Activated CD8-positive, alpha-beta memory T cell treated with anti-CD3 and anti-CD28 coated beads, Interleukin-2, amount 50 U/mL, for 48 hours (primary cell): ENCODE measurements at regions not wholly inside any gene's neighbourhood (a gene's known extent, or its start where the extent isn't known, plus 50 kb on each side); places are given as distances from the start of the nearest gene placed in this dataset.
"Not testable (repeated sequence)": the region's sequence is repeated elsewhere in the genome, so short reads cannot be mapped to it uniquely, and the experiment has no call there.

Experiments used
- DNase-seq: peaks from one replicate; pipeline ENCODE4 v3.0.0-alpha.2; 2020

DNA sequence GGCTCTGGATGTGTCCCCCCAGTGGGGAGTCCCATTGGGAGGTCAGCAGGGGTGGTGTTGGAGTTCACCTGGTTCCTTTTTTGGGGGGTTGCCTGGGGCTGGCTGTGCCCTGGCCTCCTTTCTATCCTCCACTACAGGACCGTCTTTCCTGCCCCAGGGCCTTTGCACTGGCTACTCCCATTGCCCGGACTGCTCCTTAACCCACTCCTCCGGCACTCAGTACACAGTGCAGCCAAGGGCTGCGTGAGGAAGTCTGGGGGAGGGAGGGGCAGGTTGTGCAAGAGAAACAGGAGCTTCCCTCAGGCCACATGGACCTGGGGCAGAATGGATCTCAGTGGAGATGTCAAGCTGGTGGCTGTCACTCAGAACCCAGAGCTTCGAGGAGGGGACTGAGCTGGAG lies 429.3 kb upstream of the SULF2 start:
- no peak for DNase-seq

DNA sequence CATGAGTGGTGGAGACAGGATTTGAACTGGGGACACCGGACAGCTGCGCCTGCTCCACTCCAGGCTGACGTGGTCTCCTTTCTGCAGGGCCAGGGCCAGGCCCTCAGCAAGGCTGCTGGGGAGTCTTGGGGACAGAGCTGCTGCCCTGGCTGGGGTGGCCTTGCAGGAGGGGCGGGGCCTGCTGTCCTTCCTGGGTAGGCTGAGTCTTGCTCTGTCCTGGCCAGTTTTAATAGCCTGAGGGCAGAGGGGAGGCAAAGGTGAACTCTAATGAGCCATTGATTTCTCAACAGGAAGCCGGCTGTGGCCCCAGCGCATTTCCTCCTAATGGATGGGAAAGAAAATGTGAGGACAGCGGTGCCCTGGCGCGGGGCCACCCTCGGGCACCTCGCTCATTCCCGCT lies 428.4 kb upstream of the SULF2 start:
- not testable (repeated sequence) for DNase-seq

DNA sequence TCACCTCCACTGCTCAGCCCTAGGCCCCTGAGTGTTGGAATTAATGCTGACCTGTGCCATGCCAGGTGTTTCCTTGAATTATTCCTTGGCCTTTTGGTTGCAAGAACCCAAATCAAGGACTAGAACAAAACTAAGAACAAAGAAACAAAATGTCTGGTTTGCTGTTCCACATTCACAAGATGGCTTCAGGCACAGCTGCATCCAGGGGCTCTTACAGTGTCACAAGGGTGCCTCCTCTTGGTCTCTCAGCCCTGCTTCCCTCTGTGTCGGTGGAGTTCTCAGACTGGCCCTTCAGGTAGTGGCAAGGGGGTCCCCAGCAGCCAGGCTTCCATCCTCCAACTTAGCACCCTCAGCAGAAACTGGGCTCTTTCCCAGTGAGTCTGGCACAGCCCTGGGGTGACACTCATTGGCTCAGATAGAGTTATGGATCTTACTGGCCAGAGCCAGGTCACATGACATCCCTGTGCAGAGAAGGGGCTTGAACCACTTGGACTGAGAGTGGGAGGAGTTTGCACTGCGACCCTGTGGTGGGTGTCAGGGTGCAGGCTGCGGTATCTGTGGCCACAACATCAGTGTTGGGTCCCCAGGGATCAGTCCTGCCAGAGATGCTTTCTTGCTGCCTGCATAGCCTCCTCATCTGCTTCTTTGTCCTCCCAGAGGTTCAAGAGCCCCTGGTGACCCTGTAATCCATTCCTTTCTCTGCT lies 427.7 kb upstream of the SULF2 start:
- DNase-seq, result no peak

- DNase-seq, result no peak
These were observed 426.6 kb upstream of the SULF2 start for GRCh38 chr20:48211847-48212246.

GRCh38 chr20:48211238-48211637 lies 426.0 kb upstream of the SULF2 start:
- no peak for DNase-seq

GRCh38 chr20:48210111-48211027 lies 425.1 kb upstream of the SULF2 start:
- no peak for DNase-seq

DNA sequence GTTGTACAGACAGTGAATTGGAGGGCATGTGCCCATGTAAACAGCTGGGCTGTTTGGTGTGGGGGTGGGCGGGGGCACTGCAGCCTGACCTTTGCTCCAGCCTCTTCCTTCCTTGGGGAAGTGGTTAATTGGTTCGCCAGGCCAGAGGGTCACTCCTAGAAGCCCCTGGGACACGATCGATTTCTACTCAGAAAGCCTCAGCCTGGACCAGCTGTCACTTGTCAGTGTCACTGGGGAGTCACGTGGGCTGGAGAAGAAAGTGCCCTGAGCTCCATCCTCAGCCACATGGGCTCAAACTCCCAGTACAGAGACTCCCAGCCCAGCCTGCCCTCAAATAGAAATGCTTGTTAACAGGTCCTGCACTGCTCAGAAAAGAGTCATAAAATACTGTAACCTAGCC lies 423.8 kb upstream of the SULF2 start:
- no peak for DNase-seq

- no peak for DNase-seq
These were observed 422.9 kb upstream of the SULF2 start for GRCh38 chr20:48208176-48208575.

DNA sequence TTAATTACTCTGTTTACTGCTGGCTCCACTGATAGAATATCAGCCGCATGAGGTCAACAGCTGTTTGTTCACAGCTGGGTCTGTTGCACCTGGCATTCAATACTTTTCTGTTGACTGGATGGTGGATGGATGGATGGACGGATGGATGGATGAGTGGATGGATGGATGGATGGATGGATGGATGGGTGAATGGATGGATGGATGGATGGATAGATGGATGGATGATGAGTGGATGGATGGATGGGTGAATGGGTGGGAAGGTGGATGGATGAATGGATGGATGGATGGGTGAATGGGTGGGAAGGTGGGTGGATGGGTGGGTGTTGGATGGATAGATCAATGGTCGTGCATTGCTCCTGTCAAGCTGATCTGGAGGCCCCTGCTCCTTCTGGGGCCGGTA lies 422.2 kb upstream of the SULF2 start:
- no peak for DNase-seq

DNA sequence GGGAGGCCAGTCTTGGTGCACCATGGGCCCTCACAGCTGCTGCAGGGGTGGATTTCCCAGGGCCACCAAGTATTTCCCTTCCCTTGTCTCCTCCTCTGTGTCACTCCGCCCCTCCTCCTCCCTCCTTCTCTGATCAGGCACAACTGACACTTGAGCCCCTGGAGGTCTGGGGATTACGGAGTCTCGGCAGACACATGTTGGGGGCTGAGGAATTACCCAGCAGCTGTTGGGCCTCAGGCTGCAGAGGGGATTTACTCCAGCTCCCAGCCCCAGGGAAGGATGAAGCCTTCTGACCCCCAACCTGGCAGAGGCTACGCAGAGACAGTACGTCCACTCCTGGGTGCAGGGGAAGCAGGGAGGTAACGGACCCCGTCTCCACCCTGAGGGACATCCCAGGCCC lies 420.5 kb upstream of the SULF2 start:
- DNase-seq, result no peak

DNA sequence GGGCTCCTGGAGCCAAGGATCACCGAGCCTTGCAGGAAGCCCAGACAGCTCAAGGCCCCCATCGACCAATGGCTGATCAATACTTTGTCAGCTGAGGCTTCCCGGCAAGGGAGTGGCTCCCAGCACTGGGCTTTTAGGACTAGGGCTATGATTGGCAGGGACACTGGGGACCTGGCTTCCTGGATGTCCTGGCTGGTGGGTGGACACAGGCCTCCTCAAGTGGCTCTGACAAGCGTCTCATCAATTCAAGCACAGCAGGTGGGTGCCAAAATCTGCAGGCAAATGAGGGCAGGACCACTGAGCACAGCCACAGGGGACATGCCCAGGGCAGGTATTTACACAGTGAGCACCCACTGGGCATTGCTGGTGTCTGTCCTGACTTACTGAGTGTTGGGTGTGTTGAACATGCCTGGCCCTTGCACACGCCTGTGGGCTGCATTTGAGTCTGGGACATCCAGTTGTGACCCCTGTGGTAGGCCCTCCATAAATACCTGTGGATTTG lies 420.1 kb upstream of the SULF2 start:
- no peak for DNase-seq

DNA sequence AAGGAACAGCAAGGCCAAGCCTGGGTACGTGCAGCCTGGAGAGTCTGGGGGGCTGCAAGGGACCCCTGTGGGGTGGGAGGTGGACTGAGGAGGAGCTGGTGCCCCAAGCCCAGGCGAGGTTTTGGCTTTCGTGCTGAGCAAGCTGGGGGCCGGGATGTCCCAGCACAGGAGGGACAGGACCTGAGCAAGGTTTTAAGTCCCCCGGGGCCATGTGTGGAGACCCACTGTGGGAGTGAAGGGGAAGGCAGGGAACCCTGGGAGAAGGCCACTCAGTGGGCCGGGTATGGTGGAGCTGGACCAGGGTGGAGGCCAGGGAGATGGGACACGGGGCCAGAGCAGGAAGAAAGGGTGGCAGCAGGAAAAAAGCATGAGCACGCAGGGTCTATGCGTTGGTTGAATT lies 419.2 kb upstream of the SULF2 start:
- no peak for DNase-seq

GRCh38 chr20:48203252-48203651 lies 418.0 kb upstream of the SULF2 start:
- no peak for DNase-seq

DNA sequence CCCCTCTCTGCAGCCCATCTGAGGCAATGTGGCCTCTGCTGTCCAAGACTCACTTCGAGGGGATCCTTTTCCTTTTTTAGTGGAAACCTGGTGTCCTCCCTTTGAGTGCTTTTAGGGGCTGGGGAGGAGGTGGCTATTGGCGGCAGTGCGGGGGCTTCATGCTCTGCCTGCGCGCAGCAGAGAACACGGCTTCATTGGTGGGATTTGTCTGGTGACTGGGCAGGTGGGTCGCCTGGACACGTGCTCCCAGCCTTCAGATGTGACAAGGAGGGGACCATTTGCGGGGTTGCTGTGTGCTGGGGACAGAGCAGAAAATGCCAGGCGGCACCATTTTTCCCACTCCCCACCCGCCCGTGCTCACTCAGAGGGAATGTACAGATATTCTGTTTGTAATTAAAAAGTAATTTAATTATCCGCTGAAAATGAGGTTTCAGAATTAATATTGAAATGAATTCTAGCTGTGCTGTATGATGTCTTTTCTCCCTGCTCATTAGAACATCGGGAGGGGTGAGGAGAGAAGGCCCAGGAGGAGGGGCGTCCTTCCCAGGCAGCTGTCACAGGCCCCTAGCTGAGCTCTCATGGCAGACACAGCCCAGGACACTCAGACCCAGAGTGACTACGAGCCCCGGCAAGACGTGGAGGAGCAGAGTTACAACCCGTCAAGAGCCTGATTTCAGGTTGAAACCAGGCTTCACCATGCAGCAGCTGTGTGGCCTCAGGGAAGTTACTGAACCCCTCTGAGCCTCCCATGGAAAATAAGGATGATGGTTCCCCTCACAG lies 417.2 kb upstream of the SULF2 start:
- no peak for DNase-seq

DNA sequence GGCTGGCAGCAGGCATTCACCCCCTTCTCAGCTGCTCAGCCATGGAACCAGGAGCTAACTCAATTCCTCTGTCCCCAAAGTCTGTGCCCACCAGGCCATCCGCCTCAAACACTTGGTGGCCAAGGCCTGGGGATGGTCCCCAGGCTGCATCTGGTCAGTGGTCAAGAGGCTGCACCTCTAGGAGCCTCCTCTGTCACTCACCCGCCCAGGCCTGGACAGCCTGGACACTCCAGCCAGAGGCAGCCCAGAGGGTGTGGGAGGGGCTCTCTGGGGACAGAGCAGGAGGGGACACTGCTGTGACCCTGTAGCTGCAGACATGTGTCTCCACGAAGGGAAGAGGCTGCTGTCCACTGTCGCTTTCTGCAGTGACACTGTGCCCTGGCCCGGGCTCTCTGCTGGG lies 416.6 kb upstream of the SULF2 start:
- no peak for DNase-seq

GRCh38 chr20:48201188-48201587 lies 415.9 kb upstream of the SULF2 start:
- no peak for DNase-seq

- DNase-seq, result no peak
These were observed 413.7 kb upstream of the SULF2 start for GRCh38 chr20:48198929-48199451.

DNA sequence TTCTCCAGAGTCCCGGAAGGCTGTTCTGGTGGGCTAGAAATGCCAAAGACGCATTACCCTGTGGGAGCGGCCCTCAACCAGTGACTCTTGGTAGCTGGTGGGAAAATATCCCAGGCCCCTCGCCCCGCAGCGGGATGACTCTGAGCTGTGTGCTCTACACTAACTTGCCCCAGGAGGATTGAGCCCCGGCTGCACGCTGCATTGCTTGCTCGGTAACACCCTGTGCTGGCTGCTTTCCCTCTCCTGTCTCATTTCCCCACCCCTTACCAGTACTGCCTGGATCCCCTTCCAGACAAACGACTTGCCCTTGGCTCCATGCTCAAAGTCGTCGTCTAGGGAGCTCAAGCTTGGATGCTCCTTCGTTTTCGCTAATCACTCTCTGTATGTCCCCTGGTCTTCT lies 411.8 kb upstream of the SULF2 start:
- no peak for DNase-seq

GRCh38 chr20:48196486-48196885 lies 411.2 kb upstream of the SULF2 start:
- no peak for DNase-seq

DNA sequence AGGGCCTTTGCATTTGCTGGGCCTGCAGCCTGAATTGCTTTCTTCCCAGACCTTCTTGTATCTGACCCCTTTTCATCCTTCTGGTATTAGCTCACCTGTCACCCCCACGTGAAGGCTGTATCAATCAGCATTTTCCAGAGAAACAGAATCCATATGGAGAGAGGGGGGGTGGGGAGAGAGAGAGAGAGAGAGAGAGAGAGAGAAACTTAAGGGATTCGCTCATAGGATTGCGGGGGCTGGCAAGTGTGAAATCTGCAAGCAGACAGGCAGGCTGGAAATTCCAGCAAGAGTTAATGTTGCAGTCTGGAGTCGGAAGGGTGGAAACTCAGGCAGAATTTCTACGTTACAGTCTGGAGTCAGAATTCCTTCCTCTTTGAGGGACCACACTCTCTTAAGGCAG lies 410.7 kb upstream of the SULF2 start:
- DNase-seq, result no peak

- DNase-seq, result no peak
These were observed 410.0 kb upstream of the SULF2 start for GRCh38 chr20:48195121-48195870.

DNA sequence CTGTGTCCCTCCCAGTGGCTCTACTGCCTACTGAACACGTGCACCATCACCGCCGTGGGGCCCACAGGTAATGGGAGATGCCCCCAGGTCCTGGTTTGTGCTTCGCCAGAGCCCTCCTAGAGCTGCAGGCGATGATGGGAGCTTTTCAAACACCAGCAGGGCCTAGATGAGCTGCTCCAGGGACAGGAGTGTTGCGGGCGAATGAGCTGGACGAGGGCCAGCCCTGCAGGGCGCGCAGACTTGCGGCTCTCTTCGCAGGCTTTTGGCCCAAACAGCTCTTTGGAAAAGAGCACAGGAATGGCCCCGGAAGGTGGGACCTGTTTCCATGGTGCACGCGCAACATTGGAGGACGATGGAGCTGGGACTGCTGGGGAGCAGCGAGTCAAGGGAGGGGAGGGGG lies 409.3 kb upstream of the SULF2 start:
- no peak for DNase-seq
